ENCODE measurements at regions not wholly inside any gene's neighbourhood (a gene's known extent, or its start where the extent isn't known, plus 50 kb on each side); places are given as distances from the start of the nearest gene placed in this dataset.

DNA sequence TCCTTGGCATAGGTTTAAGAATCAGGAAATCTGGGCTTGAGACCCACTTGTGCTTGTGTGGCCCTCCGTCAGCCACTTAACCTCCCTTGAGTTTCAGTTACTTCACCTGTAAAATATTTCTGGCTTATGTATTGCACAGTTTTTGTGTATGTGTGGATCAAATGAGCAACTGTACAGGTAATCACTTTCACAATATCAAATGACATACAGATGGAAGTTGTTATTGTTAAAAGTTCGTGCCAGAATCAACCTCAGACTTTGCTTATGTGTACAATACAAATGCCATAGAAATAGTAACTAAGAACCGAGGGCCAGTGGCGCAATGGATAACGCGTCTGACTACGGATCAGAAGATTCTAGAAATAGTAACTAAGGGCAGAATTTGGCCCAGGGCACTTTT lies 65.6 kb upstream of the KIF13A start:
- H3K36me3 Mint-ChIP-seq (ENCODE audit: low read depth): no peaks in the 10 kb centered on the region
- ChIA-PET CTCF (no interaction called here), POLR2A (no interaction called here)
- H3K27me3 Mint-ChIP-seq: peaks cover 11% of the 10 kb centered on the region
- no peak overlapping the region for H3K4me3 Mint-ChIP-seq
- H3K9me3 Mint-ChIP-seq: no peaks in the 10 kb centered on the region
- H3K27ac Mint-ChIP-seq: no peak overlapping the region
- TF ChIP-seq, protein P1, sequence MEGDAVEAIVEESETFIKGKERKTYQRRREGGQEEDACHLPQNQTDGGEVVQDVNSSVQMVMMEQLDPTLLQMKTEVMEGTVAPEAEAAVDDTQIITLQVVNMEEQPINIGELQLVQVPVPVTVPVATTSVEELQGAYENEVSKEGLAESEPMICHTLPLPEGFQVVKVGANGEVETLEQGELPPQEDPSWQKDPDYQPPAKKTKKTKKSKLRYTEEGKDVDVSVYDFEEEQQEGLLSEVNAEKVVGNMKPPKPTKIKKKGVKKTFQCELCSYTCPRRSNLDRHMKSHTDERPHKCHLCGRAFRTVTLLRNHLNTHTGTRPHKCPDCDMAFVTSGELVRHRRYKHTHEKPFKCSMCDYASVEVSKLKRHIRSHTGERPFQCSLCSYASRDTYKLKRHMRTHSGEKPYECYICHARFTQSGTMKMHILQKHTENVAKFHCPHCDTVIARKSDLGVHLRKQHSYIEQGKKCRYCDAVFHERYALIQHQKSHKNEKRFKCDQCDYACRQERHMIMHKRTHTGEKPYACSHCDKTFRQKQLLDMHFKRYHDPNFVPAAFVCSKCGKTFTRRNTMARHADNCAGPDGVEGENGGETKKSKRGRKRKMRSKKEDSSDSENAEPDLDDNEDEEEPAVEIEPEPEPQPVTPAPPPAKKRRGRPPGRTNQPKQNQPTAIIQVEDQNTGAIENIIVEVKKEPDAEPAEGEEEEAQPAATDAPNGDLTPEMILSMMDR (IDR thresholded peaks at IDR 0.05): no peak
- no peak for ATAC-seq
- no peaks in the 10 kb centered on the region for H3K4me1 Mint-ChIP-seq (ENCODE audit: low read depth)
- no peak for DNase-seq
- intact Hi-C loops (cut with micrococcal nuclease): no loop called here

DNA sequence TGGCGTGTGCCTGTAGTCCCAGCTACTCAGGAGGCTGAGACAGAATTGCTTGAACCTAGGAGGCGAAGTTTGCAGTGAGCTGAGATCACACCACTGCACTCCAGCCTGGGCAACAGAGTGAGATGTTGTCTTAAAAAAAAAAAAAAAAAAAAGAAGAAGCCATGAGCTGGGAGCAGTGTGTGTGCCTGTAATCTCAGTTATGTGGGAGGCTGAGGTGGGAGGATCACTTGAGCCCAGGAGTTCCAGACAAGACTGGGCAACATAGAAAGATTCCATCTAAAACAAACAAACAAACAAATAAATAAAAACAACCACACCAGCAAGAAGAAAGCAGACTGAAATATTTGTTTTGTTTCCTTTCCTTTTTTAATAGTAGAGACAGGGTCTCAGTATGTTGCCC lies 62.2 kb upstream of the KIF13A start:
- no peak for ATAC-seq
- CTCF ChIA-PET: no interaction called here
- H3K4me1 Mint-ChIP-seq (ENCODE audit: low read depth): no peaks in the 10 kb centered on the region

DNA sequence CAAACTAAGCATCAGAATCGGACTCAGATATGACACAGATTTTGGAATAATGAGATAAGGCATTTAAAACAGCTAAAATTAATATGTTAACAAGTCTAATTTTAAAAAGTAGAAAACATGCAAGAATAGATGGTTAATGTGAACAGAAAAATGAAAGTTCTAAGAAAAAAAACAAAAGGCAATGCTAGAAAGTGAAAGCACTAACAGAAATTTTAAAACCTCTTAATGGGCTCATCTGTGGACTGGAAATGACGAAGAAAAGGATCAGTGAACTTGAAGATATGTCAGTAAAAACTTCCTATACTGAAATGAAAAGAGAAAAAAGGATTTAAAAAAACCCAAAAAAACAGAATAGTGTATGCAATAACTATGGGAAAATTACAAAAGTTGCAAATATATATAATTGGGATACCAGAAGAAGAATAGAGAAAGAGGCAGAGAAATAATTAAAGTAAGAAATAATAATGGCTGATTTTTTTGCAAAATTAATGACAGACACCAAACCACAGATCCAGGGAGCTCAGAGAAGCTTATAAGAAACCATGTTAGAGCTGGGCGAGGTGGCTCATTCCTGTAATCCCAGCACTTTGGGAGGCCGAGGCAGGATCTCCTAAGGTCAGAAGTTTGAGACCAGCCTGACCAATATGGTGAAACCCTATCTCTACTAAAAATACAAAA lies 61.7 kb upstream of the KIF13A start:
- TF ChIP-seq, protein P1 (IDR thresholded peaks at IDR 0.05): no peak
- intact Hi-C loops (cut with micrococcal nuclease): no loop called here
- ChIA-PET CTCF (no interaction called here), POLR2A (no interaction called here)
- H3K27me3 Mint-ChIP-seq: peaks cover 6% of the 10 kb centered on the region
- no peaks in the 10 kb centered on the region for H3K4me1 Mint-ChIP-seq (ENCODE audit: low read depth)
- no peaks in the 10 kb centered on the region for H3K36me3 Mint-ChIP-seq (ENCODE audit: low read depth)
- DNase-seq (no peak), ATAC-seq (no peak)
- H3K9me3 Mint-ChIP-seq: no peaks in the 10 kb centered on the region
- no peak overlapping the region for H3K27ac Mint-ChIP-seq
- no peak overlapping the region for H3K4me3 Mint-ChIP-seq

More for the DNA sequence above, 62.2 kb upstream of the KIF13A start:
- Mint-ChIP-seq H3K27me3 (peaks cover 6% of the 10 kb centered on the region), H3K27ac (no peak overlapping the region), H3K4me3 (no peak overlapping the region), H3K9me3 (no peaks in the 10 kb centered on the region), H3K36me3 (ENCODE audit: low read depth) (no peaks in the 10 kb centered on the region)
- intact Hi-C loops (cut with micrococcal nuclease): no loop called here
- POLR2A ChIA-PET: no interaction called here
- DNase-seq: no peak
- TF ChIP-seq, protein P1 (IDR thresholded peaks at IDR 0.05): no peak

DNA sequence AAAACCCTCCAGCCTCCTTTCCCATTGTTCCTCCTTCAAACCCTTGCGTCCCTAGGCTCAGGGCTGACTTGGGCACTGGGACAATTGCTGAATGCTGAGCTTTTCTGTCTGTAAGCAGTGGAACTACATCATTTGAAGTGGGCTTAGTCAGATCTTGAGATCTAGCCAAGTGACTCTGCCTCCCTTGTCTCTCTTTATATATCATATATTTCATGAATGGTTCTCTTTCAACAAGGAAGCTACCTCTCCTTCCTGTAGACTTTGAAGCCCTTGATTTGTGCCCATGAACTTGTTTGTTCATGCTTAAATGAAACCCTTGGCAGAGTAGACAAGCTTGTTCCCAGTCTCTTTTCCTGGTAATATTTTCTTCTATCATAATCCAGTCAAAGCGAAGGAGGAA lies 60.0 kb upstream of the KIF13A start:
- Mint-ChIP-seq H3K27me3 (peaks cover 3% of the 10 kb centered on the region), H3K27ac (no peak overlapping the region), H3K4me1 (ENCODE audit: low read depth) (no peaks in the 10 kb centered on the region), H3K36me3 (ENCODE audit: low read depth) (no peaks in the 10 kb centered on the region), H3K9me3 (no peaks in the 10 kb centered on the region), H3K4me3 (no peak overlapping the region)
- no peak for DNase-seq
- ChIA-PET POLR2A (interaction anchor here (0.6 kb wide), 1 partner anchor 446 kb away, joined by 3 read pairs; no protein-coding TSS in a partner anchor), CTCF (interaction anchor here (1.0 kb wide), 1 partner anchor 75 kb away, joined by 3 read pairs; the partner anchor contains the start of gene NHLRC1)
- no peak for ATAC-seq
- intact Hi-C loops (cut with micrococcal nuclease): no loop called here
- TF ChIP-seq, protein P1 (IDR thresholded peaks at IDR 0.05): no peak

DNA sequence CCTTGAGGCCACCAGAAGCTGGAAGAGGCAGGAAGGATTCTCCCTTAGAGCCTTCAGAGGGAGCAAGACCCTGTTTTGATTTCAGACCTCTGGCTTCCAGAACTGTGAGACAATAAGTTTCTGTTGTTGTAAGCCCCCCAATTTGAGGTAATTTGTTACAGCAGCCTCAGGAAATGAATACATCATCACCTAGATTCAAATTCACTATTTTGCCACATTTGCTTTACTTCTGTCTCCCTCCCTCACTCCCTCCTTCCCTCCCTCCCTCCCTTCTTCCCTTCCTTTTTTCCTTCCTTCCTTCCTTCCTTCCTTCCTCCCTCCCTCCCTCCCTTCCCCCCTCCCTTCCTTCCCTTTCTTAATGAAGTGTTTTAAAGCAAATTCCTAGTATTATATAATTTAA lies 58.1 kb upstream of the KIF13A start:
- peaks cover 3% of the 10 kb centered on the region for H3K27me3 Mint-ChIP-seq
- ChIA-PET CTCF (no interaction called here), POLR2A (no interaction called here)
- no peaks in the 10 kb centered on the region for H3K4me1 Mint-ChIP-seq (ENCODE audit: low read depth)
- ATAC-seq: no peak
- H3K4me3 Mint-ChIP-seq: no peak overlapping the region
- H3K36me3 Mint-ChIP-seq (ENCODE audit: low read depth): no peaks in the 10 kb centered on the region
- H3K27ac Mint-ChIP-seq: no peak overlapping the region
- intact Hi-C loops (cut with micrococcal nuclease): no loop called here
- no peak for DNase-seq
- TF ChIP-seq, protein P1 (IDR thresholded peaks at IDR 0.05): no peak
- H3K9me3 Mint-ChIP-seq: no peaks in the 10 kb centered on the region
